ENCODE measurements at regions not wholly inside any gene's neighbourhood (a gene's known extent, or its start where the extent isn't known, plus 50 kb on each side); places are given as distances from the start of the nearest gene placed in this dataset.
"Not testable (repeated sequence)": the region's sequence is repeated elsewhere in the genome, so short reads cannot be mapped to it uniquely, and the experiment has no call there.

DNA sequence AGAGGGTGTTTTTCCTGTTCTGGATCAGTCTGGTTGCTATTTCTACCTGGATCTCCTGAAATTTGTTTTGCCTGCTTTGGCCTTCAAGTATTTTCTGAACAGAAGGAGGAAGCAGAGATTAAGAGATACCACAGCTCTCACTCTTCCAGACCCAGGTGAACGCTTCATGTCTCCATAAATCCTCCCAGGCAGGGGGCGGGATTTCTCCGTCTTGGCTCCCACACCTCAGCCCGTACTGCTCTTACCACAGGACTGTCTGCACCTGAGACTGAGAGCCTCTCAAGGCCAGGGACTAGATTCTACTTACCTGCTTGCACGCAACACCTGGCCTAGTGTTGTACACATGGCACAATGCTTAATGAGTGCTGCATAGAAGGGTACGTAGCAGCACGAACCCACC, 59.9 kb upstream of the LRPPRC start:
- TF ChIP-seq CTCF (IDR thresholded peaks at IDR 0.05), result no peak
- Mint-ChIP-seq H3K4me3 (no peak overlapping the region), H3K4me1 (ENCODE audit: low read depth) (no peaks in the 10 kb centered on the region), H3K27ac (no peak overlapping the region), H3K36me3 (ENCODE audit: low read depth) (no peaks in the 10 kb centered on the region), H3K9me3 (no peaks in the 10 kb centered on the region), H3K27me3 (no peaks in the 10 kb centered on the region)
- intact Hi-C loops (cut with micrococcal nuclease), result no loop called here
- POLR2A ChIA-PET, result no interaction called here
- CTCF ChIA-PET, result interaction anchor here (1.1 to 5.0 kb wide), 2 partner anchors 12 to 24 kb away, joined by 3 to 27 read pairs; no protein-coding TSS in a partner anchor
- DNase-seq (no peak), ATAC-seq (no peak)

DNA sequence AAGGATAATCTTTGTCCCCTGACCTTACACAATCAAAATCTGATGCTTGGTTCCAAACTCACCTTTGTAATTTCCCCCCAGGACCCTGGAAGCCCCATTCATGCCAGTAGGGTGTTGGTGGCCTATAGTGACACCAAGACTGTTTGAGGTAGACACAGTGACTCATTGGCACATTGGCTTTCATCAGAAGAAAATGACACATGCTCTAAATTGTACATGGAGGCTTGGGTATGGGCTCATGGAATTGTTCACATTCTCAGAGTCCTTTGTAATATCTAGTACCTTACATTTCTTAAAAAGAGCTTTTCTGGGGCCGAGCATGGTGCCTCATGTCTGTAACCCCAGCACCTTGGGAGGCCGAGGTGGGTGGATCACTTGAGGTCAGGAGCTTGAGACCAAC, 61.2 kb upstream of the LRPPRC start:
- Mint-ChIP-seq H3K27me3 (no peaks in the 10 kb centered on the region), H3K4me1 (ENCODE audit: low read depth) (no peaks in the 10 kb centered on the region), H3K4me3 (no peak overlapping the region), H3K9me3 (no peaks in the 10 kb centered on the region), H3K27ac (no peak overlapping the region), H3K36me3 (ENCODE audit: low read depth) (no peaks in the 10 kb centered on the region)
- TF ChIP-seq CTCF (IDR thresholded peaks at IDR 0.05), result no peak
- no peak for DNase-seq
- intact Hi-C loops (cut with micrococcal nuclease), result no loop called here
- ChIA-PET POLR2A (no interaction called here), CTCF (interaction anchor here (5.0 kb wide), 1 partner anchor 13 kb away, joined by 27 read pairs; no protein-coding TSS in a partner anchor)
- ATAC-seq, result no peak

DNA sequence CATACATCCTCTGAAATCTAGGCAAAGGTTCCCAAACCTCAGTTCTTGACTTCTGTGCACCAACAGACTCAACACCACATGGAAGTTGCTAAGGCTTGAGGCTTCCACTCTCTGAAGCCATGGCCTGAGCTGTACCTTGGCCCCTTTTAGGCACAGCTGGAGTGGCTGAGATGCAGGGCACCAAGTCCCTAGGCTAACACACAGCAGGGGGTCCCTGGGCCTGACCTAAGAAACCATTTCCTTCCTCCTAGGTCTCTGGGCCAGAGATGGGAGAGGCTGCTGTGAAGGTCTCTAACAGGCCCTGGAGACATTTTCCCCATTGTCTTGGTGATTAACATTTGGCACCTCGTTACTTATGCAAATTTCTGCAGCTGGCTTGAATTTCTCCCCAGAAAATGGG, 64.5 kb upstream of the LRPPRC start:
- intact Hi-C loops (cut with micrococcal nuclease); H3K4me3 Mint-ChIP-seq; POLR2A ChIA-PET; ATAC-seq; H3K27ac Mint-ChIP-seq; H3K4me1 Mint-ChIP-seq (ENCODE audit: low read depth); DNase-seq; H3K9me3 Mint-ChIP-seq; H3K36me3 Mint-ChIP-seq (ENCODE audit: low read depth); H3K27me3 Mint-ChIP-seq: not testable (repeated sequence)
- CTCF ChIA-PET, result interaction anchor here (1.0 kb wide), 1 partner anchor 16 kb away, joined by 3 read pairs; no protein-coding TSS in a partner anchor

GRCh38 chr2:44060990-44061389, 65.2 kb upstream of the LRPPRC start:
- TF ChIP-seq CTCF (IDR thresholded peaks at IDR 0.05), result no peak
- H3K36me3 Mint-ChIP-seq (ENCODE audit: low read depth), result no peaks in the 10 kb centered on the region
- H3K9me3 Mint-ChIP-seq, result no peaks in the 10 kb centered on the region
- ATAC-seq (no peak), DNase-seq (no peak)
- CTCF ChIA-PET, result interaction anchor here (1.0 kb wide), 1 partner anchor 17 kb away, joined by 3 read pairs; no protein-coding TSS in a partner anchor
- intact Hi-C loops (cut with micrococcal nuclease), result no loop called here
- POLR2A ChIA-PET, result no interaction called here
- no peak overlapping the region for H3K4me3 Mint-ChIP-seq
- H3K27me3 Mint-ChIP-seq, result no peaks in the 10 kb centered on the region
- no peaks in the 10 kb centered on the region for H3K4me1 Mint-ChIP-seq (ENCODE audit: low read depth)
- H3K27ac Mint-ChIP-seq, result no peak overlapping the region

- Mint-ChIP-seq H3K27me3 (no peaks in the 10 kb centered on the region), H3K4me1 (ENCODE audit: low read depth) (no peaks in the 10 kb centered on the region), H3K36me3 (ENCODE audit: low read depth) (no peaks in the 10 kb centered on the region), H3K27ac (no peak overlapping the region), H3K4me3 (no peak overlapping the region), H3K9me3 (no peaks in the 10 kb centered on the region)
- no peak for ATAC-seq
- no peak for DNase-seq
- ChIA-PET POLR2A (no interaction called here), CTCF (no interaction called here)
- TF ChIP-seq CTCF (IDR thresholded peaks at IDR 0.05), result no peak
- intact Hi-C loops (cut with micrococcal nuclease), result no loop called here
These were observed 65.7 kb upstream of the LRPPRC start for GRCh38 chr2:44061469-44061868.

GRCh38 chr2:44061876-44062275, 66.1 kb upstream of the LRPPRC start:
- no peak for DNase-seq
- POLR2A ChIA-PET, result no interaction called here
- Mint-ChIP-seq H3K27me3 (no peaks in the 10 kb centered on the region), H3K4me3 (no peak overlapping the region), H3K36me3 (ENCODE audit: low read depth) (no peaks in the 10 kb centered on the region), H3K9me3 (no peaks in the 10 kb centered on the region), H3K27ac (no peak overlapping the region), H3K4me1 (ENCODE audit: low read depth) (no peaks in the 10 kb centered on the region)
- CTCF ChIA-PET, result interaction anchor here (1.1 to 4.3 kb wide), 2 partner anchors 9 to 18 kb away, joined by 3 to 15 read pairs; no protein-coding TSS in a partner anchor
- intact Hi-C loops (cut with micrococcal nuclease), result no loop called here
- no peak for ATAC-seq
- no peak for TF ChIP-seq CTCF (IDR thresholded peaks at IDR 0.05)
